ENCODE measurements at regions not wholly inside any gene's neighbourhood (a gene's known extent, or its start where the extent isn't known, plus 50 kb on each side); places are given as distances from the start of the nearest gene placed in this dataset.

GRCh38 chr15:66895794-66896453 lies 169.5 kb upstream of the SMAD3 start:
- no peak for DNase-seq (ENCODE audit: extremely low read depth in 1 of 11, low read depth in 9 of 11, low spot score in 4 of 11)

DNA sequence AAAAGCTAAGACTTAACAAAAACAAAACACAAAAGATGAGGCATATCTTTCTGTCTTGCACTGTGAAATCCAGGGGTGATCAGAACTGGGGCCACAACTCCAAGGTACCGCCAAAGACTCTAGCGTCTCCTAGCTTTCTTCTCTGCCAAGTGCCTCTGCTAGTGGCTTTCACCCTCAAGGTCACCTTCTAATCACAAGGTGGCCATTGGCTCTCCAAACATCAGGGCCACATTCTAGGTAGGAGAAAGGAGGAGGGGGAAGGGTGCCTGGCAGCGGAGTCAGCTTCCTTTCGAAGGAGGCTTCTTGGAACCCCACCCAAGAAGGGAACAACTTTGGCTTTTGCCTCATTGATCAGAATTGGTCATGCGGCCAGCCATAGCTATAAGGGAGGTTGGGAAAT lies 168.8 kb upstream of the SMAD3 start:
- DNase-seq (ENCODE audit: extremely low read depth in 1 of 11, low read depth in 9 of 11, low spot score in 4 of 11), result no peak

DNA sequence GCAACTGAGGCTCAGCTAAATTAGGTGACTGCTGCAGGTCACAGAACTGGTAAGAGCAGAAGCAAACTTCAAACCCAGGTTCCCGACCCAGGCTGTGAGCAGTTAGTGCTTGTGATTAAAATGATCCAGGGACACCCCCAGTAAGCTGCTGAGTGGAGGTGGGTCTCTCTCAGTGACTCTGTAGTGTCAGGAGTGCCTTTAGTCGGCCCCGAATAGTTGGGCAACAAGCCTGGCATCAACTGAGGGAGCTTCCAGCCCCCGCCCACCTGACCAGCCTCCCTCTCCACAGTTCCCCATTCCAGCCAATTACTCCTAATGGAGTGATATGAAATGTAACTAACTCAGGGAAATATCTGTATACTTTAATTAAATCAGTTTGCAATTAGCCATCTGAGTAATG lies 168.0 kb upstream of the SMAD3 start:
- DNase-seq (ENCODE audit: extremely low read depth in 1 of 11, low read depth in 9 of 11, low spot score in 4 of 11), result no peak

DNA sequence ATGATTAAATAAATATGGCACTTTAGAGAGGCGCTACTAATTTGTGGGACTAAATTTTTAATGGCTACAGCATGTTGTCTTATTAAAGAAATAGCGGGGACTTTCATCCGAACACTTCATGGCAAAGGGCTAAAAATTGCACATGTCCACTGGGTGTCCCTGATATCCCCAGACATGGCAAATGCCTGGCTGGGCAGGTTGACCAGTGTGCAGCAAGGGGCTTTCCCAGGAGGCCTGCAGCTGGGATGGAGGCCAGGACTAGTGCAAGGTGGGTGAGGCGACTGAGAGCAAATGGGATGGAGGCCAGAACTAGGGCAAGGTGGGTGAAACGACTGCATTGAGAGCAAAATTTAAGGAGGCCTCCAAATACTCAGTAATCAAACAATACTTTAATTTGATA lies 167.4 kb upstream of the SMAD3 start:
- DNase-seq (ENCODE audit: extremely low read depth in 1 of 11, low read depth in 9 of 11, low spot score in 4 of 11), result no peak

- no peak for DNase-seq (ENCODE audit: extremely low read depth in 1 of 11, low read depth in 9 of 11, low spot score in 4 of 11)
Observed at GRCh38 chr15:66898656-66899386, 166.6 kb upstream of the SMAD3 start.

DNA sequence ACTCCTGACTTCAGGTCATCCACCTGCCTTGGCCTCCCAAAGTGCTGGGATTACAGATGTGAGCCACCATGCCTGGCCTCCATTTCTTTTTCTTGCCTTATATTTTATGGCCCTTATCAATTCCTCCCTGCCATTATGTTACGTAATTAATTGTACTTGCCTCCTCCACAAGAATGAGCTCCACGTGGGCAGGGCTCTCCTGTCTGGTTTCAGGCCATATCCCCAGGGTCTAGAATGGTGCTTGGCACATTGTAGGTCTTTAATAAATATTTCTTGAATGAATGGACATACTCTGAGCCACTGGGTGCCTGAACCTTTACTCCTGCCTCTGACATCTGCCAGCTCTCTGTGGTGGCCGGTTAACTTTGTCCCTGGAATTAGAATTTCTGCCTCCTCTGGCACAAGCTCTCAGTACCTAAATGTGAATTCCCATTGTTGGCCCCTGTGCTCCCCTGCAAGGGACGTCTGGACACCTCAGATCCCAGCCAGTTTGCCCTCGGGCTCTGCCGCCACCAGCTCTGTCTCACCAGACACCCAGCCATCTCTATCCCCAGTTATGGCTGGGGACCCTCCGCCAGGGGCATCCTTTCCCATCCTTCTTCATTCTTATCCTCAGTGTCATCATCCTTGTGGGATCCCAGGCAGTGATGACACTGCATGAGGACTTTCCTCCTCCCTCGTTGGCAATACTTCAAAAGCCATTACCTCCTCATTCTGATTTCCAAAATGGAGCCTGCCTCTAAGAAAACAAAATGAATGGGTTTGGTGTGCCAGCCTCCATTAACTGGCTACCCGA lies 165.6 kb upstream of the SMAD3 start:
- no peak for DNase-seq (ENCODE audit: extremely low read depth in 1 of 11, low read depth in 9 of 11, low spot score in 4 of 11)

DNA sequence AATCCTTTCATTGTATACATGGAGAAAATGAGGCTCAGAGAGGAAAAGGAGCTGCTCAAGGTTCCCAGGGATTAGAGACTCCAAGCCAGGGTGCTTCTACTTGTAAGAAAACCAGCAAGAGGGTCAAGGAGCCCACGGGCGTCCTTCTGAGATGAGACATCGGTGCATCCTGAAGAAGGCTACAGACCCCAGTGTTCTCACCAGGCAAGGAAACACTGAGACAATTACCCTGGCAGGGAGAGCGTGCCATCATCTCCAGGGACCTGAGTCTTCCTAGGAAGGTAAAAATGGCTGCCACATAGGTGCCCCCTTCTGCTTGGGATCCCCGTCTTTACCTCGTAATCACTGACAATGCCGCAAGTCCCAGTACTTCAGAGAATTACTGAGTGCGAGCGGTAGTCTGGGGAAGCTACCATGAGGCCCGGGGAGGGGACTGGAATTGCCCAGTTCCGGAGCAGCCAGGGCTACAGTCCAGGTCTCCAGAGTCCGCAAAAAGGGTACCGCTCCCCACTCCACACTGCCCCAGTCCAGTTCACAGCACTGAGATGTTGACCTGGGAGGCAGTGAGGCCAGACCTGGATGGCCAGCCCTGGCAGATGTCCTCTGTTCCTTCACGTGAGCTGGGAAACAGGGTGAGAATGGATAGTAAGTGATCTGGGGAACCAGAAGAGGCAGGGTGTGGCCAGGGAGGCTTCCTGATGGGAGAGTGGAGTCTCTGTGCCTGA lies 164.7 kb upstream of the SMAD3 start:
- DNase-seq (ENCODE audit: extremely low read depth in 1 of 11, low read depth in 9 of 11, low spot score in 4 of 11), result no peak

- no peak for DNase-seq (ENCODE audit: extremely low read depth in 1 of 11, low read depth in 9 of 11, low spot score in 4 of 11)
Observed at GRCh38 chr15:66901336-66902100, 163.9 kb upstream of the SMAD3 start.

- no peak for DNase-seq (ENCODE audit: extremely low read depth in 1 of 11, low read depth in 9 of 11, low spot score in 4 of 11)
Observed at GRCh38 chr15:66905185-66905584, 160.2 kb upstream of the SMAD3 start.

- DNase-seq (ENCODE audit: extremely low read depth in 1 of 11, low read depth in 9 of 11, low spot score in 4 of 11), result no peak
Observed at GRCh38 chr15:66905954-66906353, 159.4 kb upstream of the SMAD3 start.

- no peak for DNase-seq (ENCODE audit: extremely low read depth in 1 of 11, low read depth in 9 of 11, low spot score in 4 of 11)
Observed at GRCh38 chr15:66906668-66907614, 158.5 kb upstream of the SMAD3 start.

DNA sequence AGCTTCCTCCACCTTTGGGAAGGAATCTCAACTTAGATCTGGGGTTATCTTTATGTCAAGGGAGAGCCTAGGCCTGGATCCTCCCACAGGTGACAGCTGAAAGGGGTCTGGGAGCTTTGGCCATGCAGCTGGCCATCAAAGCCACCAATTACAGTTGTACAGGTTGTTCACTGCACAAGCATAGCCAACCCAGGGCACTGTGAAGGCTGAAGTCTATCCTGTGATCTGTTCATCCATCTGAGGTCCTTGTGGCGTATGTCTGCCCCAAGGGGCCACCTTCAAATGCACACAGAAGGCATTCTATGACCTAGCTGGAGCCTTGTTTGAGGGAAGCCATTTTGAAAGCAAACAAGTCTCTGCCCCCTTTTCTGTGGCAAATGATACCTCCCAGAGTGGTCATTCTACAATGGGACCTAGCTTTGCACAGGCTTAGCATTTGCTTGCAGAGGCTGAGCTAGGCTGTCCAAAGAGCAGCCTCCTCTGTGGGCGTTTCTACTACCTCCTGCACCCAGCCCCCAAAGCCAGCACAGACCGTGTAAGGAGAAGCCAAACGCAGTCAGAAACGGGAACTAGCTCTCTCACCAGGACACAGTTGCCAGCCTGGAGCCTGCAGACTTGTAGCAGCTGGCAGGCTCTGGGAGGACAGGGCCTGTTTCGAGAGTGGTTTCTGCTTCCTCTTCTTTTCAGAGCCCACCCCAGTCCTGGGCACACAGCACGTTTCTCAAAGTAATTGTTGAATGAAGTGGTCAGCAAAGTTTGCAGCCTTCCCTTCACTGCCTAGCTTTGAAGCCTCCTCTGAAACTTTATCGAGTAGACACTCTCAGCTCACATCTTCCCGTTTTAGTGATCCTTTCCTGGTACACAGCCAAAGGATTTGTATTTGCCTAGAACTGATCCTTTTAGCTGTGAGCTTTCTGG lies 157.3 kb upstream of the SMAD3 start:
- DNase-seq (ENCODE audit: extremely low read depth in 1 of 11, low read depth in 9 of 11, low spot score in 4 of 11), result no peak

- no peak for DNase-seq (ENCODE audit: extremely low read depth in 1 of 11, low read depth in 9 of 11, low spot score in 4 of 11)
Observed at GRCh38 chr15:66908744-66909095, 156.7 kb upstream of the SMAD3 start.

DNA sequence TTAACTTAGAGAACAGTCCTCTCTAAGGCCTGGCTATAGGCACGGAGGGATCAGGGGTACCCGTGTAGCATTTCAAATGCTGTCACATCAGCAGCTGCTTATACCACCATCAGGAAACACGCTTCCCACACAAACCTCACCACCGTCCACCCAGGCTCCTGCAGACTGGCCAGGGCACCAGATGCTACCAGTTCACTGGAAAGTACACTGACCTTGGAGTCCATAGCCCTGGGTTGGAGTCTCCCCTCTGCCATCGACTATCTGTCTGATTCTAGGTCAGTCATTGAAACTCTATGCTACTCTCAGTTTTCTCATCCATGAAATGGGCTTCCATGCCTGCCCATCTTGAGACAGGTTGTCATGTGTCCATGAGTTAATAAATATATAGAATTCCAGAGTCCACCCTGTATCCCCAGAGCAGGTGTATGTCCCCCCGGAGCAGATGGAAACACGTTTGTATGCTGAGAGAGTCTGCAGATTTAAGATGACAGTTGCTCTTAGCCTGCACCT lies 156.0 kb upstream of the SMAD3 start:
- no peak for DNase-seq (ENCODE audit: extremely low read depth in 1 of 11, low read depth in 9 of 11, low spot score in 4 of 11)

DNA sequence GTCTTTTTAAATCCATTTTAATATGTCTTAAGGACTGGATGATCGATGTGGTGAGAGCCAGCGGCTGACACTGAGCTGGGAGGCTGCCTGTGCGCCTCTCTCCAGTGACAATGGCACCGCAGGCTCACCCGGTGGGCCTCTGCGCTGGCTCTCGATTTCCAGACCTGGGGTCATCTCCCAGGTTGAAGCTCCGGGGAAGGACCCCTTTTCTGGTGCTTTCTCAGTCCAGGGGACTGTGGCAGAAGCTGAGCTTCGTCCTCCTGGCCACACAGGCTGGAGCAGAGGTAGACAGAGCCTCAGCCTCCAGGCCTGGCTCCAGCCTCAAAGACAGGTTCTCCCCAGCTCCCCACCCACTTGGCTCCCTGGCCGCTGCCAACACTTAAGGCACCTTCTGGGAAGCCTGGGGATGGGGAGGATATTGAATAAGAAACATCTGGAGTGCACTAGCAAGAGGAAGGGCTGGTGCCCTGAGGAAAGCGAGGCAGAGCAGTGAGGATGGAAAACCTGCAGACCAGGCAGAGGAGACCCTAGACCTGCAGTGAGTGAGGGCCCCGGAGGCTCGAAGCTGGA lies 154.2 kb upstream of the SMAD3 start:
- no peak for DNase-seq (ENCODE audit: extremely low read depth in 1 of 11, low read depth in 9 of 11, low spot score in 4 of 11)

DNA sequence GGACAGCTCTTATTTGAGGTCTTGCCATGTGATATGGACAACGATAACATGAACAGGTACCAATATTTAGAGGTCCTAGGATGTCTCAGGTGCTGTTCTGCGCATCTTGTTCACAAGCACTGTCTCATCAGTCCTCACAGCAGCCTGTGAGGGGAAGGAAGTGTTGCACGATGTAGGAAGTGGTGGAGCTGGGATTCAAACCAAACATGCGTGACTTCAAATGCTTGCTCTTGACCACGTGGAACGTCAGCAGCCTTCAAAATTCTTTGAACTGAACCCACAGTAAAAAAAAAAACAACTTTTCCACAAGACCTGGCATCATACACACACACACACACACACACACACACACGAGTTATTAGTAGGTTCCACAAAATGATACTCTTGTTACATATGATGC lies 153.4 kb upstream of the SMAD3 start:
- DNase-seq (ENCODE audit: extremely low read depth in 1 of 11, low read depth in 9 of 11, low spot score in 4 of 11), result no peak

Data from renal cortex interstitium (tissue), 11 donors.